ENCODE measurements at regions not wholly inside any gene's neighbourhood (a gene's known extent, or its start where the extent isn't known, plus 50 kb on each side); places are given as distances from the start of the nearest gene placed in this dataset.

DNA sequence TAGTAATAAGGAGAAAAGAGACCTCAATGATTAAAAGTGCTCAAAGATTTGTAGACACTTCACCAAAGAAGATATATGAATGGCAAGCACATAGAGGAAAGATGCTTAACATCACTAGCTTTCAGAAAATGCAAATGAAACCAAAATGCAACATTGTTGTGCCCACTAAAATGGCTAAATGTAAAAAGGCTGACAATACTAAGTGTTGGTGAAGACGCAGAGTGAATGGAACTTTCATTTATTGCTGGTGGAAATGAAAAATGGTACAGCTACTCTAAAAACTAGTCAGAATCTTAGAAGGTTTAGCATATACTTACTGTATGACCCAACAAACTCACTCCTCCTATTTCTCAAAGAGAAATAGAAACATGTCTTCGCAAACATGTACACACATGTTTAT lies 212.9 kb upstream of the PITRM1 start:
- Histone ChIP-seq H2BK15ac (ENCODE audit: low read depth, low read length) (no peak overlapping the region), H2AFZ (replicated peaks; ENCODE audit: low read length, poor library complexity) (no peak overlapping the region), H3K18ac (ENCODE audit: low read depth, low read length) (no peak overlapping the region), H3K79me1 (ENCODE audit: low read depth in 1 of 2, low read length in 2 of 2) (no peaks in the 10 kb centered on the region), H3K9me3 (ENCODE audit: control insufficient read depth, insufficient read depth, low read length) (no peaks in the 10 kb centered on the region), H2AK5ac (ENCODE audit: low read depth, low read length) (no peak overlapping the region), H4K8ac (ENCODE audit: low read depth in 2 of 2, low read length in 2 of 2) (no peak overlapping the region), H3K9ac (ENCODE audit: low read depth, low read length) (no peak overlapping the region), H3K4me2 (ENCODE audit: low read depth, low read length) (no peak overlapping the region), H3K4me3 (ENCODE audit: insufficient read depth, low read depth, low read length) (no peak overlapping the region), H2BK120ac (ENCODE audit: low read depth, low read length) (no peak overlapping the region), H3K36me3 (ENCODE audit: control insufficient read depth, insufficient read depth, low read length) (no peaks in the 10 kb centered on the region), H3K4me1 (ENCODE audit: control insufficient read depth, insufficient read depth, low read length) (no peaks in the 10 kb centered on the region), H3K27ac (ENCODE audit: insufficient read depth, low read length) (no peak overlapping the region), H2BK20ac (ENCODE audit: low read depth, low read length) (no peak overlapping the region), H3K56ac (ENCODE audit: extremely low read depth, insufficient read depth, low read length) (no peak overlapping the region), H4K5ac (ENCODE audit: low read depth, low read length) (no peak overlapping the region), H2AK9ac (replicated peaks; ENCODE audit: low read depth, low read length, poor library complexity) (no peak overlapping the region), H4K91ac (ENCODE audit: insufficient read depth, low read depth, low read length) (no peak overlapping the region), H3K14ac (replicated peaks; ENCODE audit: low read depth, low read length) (no peak overlapping the region), H3K9me1 (ENCODE audit: insufficient read depth, low read length) (no peaks in the 10 kb centered on the region), H3K23ac (ENCODE audit: low read depth, low read length) (no peak overlapping the region), H2BK5ac (ENCODE audit: low read depth, low read length, poor library complexity, severe bottlenecking) (no peak overlapping the region), H4K20me1 (ENCODE audit: insufficient read depth, low read length) (no peaks in the 10 kb centered on the region), H3K27me3 (ENCODE audit: control insufficient read depth, insufficient read depth, low read length) (no peaks in the 10 kb centered on the region), H3K4ac (ENCODE audit: low read depth, low read length) (no peak overlapping the region)
- no TSS peak for BruUV-seq (replicated peaks)
- CTCF ChIA-PET = no interaction called here
- WGBS, 2 experiments (ENCODE audit: extremely low coverage in 2 of 2, insufficient read length in 1 of 2) = no CpG with 5 or more reads among the region's 2 CpGs
- in situ Hi-C loops (cut with MboI; ENCODE audit: low sequenced_read_pairs) (no loop called here), dilution Hi-C loops (cut with HindIII; ENCODE audit: low sequenced_read_pairs, unreplicated experiment) (no loop called here), intact Hi-C loops (cut with micrococcal nuclease) (no loop called here)
- ATAC-seq (ENCODE audit: low read depth) = no peak
- DNase-seq = no peak
- no peak for TF ChIP-seq NFE2L2 (IDR thresholded peaks at IDR 0.05; ENCODE audit: low read depth, low read length)
- TF ChIP-seq, protein P1, sequence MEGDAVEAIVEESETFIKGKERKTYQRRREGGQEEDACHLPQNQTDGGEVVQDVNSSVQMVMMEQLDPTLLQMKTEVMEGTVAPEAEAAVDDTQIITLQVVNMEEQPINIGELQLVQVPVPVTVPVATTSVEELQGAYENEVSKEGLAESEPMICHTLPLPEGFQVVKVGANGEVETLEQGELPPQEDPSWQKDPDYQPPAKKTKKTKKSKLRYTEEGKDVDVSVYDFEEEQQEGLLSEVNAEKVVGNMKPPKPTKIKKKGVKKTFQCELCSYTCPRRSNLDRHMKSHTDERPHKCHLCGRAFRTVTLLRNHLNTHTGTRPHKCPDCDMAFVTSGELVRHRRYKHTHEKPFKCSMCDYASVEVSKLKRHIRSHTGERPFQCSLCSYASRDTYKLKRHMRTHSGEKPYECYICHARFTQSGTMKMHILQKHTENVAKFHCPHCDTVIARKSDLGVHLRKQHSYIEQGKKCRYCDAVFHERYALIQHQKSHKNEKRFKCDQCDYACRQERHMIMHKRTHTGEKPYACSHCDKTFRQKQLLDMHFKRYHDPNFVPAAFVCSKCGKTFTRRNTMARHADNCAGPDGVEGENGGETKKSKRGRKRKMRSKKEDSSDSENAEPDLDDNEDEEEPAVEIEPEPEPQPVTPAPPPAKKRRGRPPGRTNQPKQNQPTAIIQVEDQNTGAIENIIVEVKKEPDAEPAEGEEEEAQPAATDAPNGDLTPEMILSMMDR (conservative IDR thresholded peaks at IDR 0.05; ENCODE audit: low read depth, low read length) = no peak
- no peak for TF ChIP-seq POLR2A (IDR thresholded peaks at IDR 0.05; ENCODE audit: low read depth, low read length)
- no peak for TF ChIP-seq RFX5 (IDR thresholded peaks at IDR 0.05; ENCODE audit: low read depth, low read length)
- TF ChIP-seq FOS (IDR thresholded peaks at IDR 0.05; ENCODE audit: low read depth, low read length) = no peak
- TF ChIP-seq, protein P2, sequence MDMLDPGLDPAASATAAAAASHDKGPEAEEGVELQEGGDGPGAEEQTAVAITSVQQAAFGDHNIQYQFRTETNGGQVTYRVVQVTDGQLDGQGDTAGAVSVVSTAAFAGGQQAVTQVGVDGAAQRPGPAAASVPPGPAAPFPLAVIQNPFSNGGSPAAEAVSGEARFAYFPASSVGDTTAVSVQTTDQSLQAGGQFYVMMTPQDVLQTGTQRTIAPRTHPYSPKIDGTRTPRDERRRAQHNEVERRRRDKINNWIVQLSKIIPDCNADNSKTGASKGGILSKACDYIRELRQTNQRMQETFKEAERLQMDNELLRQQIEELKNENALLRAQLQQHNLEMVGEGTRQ (IDR thresholded peaks at IDR 0.05; ENCODE audit: low read depth, low read length) = no peak
- no peak for TF ChIP-seq CHD1 (IDR thresholded peaks at IDR 0.05; ENCODE audit: low read depth, low read length)
- TF ChIP-seq MAFK (IDR thresholded peaks at IDR 0.05; ENCODE audit: low read depth, low read length) = no peak
- TF ChIP-seq SMC3 (IDR thresholded peaks at IDR 0.05; ENCODE audit: low read depth, low read length) = no peak
- no peak for TF ChIP-seq CEBPB (IDR thresholded peaks at IDR 0.05; ENCODE audit: low read depth, low read length)
- TF ChIP-seq RAD21 (IDR thresholded peaks at IDR 0.05; ENCODE audit: low read length) = no peak
- TF ChIP-seq, protein P3, sequence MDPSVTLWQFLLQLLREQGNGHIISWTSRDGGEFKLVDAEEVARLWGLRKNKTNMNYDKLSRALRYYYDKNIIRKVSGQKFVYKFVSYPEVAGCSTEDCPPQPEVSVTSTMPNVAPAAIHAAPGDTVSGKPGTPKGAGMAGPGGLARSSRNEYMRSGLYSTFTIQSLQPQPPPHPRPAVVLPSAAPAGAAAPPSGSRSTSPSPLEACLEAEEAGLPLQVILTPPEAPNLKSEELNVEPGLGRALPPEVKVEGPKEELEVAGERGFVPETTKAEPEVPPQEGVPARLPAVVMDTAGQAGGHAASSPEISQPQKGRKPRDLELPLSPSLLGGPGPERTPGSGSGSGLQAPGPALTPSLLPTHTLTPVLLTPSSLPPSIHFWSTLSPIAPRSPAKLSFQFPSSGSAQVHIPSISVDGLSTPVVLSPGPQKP (IDR thresholded peaks at IDR 0.05; ENCODE audit: borderline replicate concordance, low read depth, low read length) = no peak
- TF ChIP-seq MAZ (IDR thresholded peaks at IDR 0.05; ENCODE audit: borderline replicate concordance, low read depth, low read length) = no peak
- no peak for TF ChIP-seq BHLHE40 (IDR thresholded peaks at IDR 0.05; ENCODE audit: low read depth, low read length)
- no peak for TF ChIP-seq MXI1 (IDR thresholded peaks at IDR 0.05; ENCODE audit: borderline replicate concordance, low read depth, low read length)
- TF ChIP-seq RCOR1 (IDR thresholded peaks at IDR 0.05; ENCODE audit: insufficient replicate concordance, low read length) = no peak
- POLR2A ChIA-PET (ENCODE audit: unreplicated experiment) = no interaction called here
